ENCODE measurements at regions not wholly inside any gene's neighbourhood (a gene's known extent, or its start where the extent isn't known, plus 50 kb on each side); places are given as distances from the start of the nearest gene placed in this dataset.

DNA sequence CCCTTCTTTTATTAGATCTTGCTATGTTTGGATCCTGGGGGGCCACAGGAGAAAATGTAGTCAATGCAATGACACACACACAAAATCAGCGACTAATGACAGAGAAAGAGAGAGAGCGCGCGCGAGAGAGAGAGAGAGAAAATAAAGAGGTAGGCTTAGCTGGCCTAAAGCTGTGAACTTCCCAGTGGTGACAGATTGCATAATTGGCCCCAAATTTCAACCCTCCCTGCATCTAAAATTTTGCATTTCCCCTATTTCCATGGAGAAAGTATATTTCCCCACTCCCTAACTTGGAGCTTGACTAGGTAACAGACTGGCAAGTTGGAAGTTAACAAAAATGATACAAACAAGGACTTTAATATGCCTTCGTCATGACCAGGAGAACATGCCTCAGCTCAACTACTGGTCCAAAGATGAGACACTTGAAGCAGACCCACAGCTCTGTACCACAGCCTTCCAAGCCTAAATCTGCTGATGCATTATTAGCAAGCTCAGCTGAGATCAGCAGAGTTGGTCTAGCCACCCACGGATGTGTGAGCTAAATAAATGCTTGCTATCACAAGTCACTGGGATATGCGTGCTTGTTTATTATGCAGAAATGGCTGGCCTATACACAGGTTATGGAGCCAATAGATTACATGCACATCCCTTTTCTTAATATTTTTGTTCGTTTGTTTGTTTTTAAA lies 118.1 kb upstream of the PRDM1 start:
- TF ChIP-seq, protein P1, sequence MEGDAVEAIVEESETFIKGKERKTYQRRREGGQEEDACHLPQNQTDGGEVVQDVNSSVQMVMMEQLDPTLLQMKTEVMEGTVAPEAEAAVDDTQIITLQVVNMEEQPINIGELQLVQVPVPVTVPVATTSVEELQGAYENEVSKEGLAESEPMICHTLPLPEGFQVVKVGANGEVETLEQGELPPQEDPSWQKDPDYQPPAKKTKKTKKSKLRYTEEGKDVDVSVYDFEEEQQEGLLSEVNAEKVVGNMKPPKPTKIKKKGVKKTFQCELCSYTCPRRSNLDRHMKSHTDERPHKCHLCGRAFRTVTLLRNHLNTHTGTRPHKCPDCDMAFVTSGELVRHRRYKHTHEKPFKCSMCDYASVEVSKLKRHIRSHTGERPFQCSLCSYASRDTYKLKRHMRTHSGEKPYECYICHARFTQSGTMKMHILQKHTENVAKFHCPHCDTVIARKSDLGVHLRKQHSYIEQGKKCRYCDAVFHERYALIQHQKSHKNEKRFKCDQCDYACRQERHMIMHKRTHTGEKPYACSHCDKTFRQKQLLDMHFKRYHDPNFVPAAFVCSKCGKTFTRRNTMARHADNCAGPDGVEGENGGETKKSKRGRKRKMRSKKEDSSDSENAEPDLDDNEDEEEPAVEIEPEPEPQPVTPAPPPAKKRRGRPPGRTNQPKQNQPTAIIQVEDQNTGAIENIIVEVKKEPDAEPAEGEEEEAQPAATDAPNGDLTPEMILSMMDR (IDR thresholded peaks at IDR 0.05): no peak
- no peak for TF ChIP-seq POLR2A (IDR thresholded peaks at IDR 0.05)

Measured in body of pancreas (tissue), 4 donors.